GM18519 (cell line): ENCODE measurements at regions not wholly inside any gene's neighbourhood (a gene's known extent, or its start where the extent isn't known, plus 50 kb on each side); places are given as distances from the start of the nearest gene placed in this dataset.

Experiments
- ATAC-seq: cut with Tn5 transposase; IDR thresholded peaks from one replicate; pipeline ENCODE4 v1.9.1; 2021; ENCODE audit warnings: mild to moderate bottlenecking, moderate library complexity; ENCODE audit not compliant: unreplicated experiment, low FRiP score

- ATAC-seq, result no peak
These were observed 142.1 kb downstream of the VEGFA start for GRCh38 chr6:43912116-43912577.

- ATAC-seq, result no peak
These were observed 141.5 kb downstream of the VEGFA start for GRCh38 chr6:43911354-43912115.

- no peak for ATAC-seq
These were observed 140.8 kb downstream of the VEGFA start for GRCh38 chr6:43910638-43911353.

- no peak for ATAC-seq
These were observed 140.2 kb downstream of the VEGFA start for GRCh38 chr6:43910149-43910637.

- ATAC-seq, result no peak
These were observed 139.6 kb downstream of the VEGFA start for GRCh38 chr6:43909474-43910148.

GRCh38 chr6:43907789-43908472 lies 137.9 kb downstream of the VEGFA start:
- no peak for ATAC-seq

GRCh38 chr6:43907312-43907711 lies 137.3 kb downstream of the VEGFA start:
- no peak for ATAC-seq

- no peak for ATAC-seq
These were observed 134.5 kb downstream of the VEGFA start for GRCh38 chr6:43904311-43905123.

- no peak for ATAC-seq
These were observed 133.8 kb downstream of the VEGFA start for GRCh38 chr6:43903739-43904290.

- ATAC-seq, result no peak
These were observed 131.8 kb downstream of the VEGFA start for GRCh38 chr6:43901733-43902230.

GRCh38 chr6:43900916-43901732 lies 131.1 kb downstream of the VEGFA start:
- ATAC-seq, result no peak

- ATAC-seq, result no peak
These were observed 130.5 kb downstream of the VEGFA start for GRCh38 chr6:43900560-43900915.

- ATAC-seq, result no peak
These were observed 129.8 kb downstream of the VEGFA start for GRCh38 chr6:43899830-43900229.

- ATAC-seq, result no peak
These were observed 128.5 kb downstream of the VEGFA start for GRCh38 chr6:43898358-43899131.

- no peak for ATAC-seq
These were observed 127.7 kb downstream of the VEGFA start for GRCh38 chr6:43897571-43898302.

GRCh38 chr6:43896329-43897255 lies 126.6 kb downstream of the VEGFA start:
- ATAC-seq, result no peak
